Fibroblast of skin of scalp (primary cell): ENCODE measurements at regions not wholly inside any gene's neighbourhood (a gene's known extent, or its start where the extent isn't known, plus 50 kb on each side); places are given as distances from the start of the nearest gene placed in this dataset.

Experiments used
- DNase-seq: peaks from one replicate; pipeline ENCODE4 v3.0.0-alpha.2; 2013

DNA sequence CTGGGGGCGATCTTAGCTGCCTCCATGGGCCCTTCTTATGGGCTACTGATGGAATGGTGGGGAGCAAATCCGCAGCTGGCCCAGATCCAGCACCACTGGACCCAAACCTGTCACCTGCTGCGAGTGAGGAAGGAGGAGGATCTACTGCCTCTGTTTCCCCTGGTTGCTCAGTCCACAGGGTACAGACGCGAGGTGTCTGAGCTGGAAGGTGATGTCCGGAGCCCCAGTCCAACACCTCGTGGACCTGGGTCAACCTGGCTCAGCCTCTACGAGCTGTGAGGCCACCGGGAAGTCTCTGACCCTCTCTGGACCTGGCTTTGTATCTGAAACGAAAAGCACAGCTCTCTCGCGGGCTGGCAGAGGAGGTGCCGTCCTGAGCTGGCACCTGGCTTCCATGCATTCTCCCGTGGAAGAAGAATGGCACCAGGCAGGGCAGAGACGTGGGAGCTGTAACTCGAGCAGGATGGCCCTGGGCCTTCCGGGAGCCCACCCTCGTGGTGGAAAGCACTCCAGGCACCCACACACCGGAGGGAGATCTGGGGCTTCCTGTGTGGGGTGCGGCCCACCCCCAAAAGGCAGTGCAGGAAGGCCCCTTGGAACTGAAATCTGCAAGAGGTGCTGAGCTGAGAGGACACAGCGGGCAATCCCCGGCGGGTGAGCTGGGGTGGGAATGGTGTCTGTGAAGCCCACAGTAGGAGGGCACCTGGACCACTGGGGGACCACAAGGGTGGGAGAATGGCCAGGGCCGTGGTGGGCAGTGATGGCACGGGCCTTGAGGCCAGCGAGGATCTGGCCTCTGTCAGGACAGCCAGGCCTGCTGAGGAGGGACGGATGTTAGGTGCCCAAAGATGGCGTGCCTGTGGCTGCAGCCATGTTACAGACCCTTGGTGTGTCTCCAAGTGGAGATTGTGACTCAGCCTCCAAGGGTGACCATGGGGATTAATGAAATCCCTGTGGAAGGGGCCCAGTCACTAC lies 133.4 kb downstream of the OLFM1 start:
- DNase-seq: no peak

GRCh38 chr9:135221576-135221950 lies 134.1 kb downstream of the OLFM1 start:
- no peak for DNase-seq

DNA sequence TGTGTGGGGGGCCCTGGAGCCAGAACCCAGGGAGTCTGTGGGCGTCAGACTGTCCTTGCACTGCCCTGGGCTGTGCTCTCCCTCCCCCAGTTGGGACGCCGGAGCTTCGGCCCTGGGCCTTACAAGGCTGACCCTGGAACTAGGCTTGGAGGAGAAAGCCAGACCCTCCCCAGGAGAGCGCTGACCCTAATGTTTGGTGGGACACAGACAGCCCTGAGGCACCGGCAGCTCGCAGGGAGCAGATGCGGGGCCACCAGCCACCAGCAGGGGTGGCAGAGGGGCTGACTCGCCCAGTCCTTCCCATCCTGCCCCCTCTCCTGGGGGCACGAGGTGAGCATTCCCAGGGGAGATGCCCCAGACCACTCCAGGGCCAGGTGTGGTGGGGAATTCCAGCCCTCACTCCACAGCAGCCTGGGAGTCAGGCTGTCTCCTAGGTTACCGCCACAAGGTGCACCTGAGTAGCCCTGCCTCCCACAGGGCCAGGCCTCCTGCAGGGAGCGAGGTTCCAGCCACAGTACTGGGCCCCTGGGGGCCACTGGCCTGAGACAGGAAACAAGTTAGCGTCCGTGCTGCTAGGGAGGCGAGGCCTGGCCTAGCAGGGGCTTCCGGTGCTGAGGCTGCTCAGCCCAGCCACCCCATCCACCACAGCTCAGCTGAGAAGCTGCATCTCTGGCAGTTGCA lies 134.6 kb downstream of the OLFM1 start:
- no peak for DNase-seq

DNA sequence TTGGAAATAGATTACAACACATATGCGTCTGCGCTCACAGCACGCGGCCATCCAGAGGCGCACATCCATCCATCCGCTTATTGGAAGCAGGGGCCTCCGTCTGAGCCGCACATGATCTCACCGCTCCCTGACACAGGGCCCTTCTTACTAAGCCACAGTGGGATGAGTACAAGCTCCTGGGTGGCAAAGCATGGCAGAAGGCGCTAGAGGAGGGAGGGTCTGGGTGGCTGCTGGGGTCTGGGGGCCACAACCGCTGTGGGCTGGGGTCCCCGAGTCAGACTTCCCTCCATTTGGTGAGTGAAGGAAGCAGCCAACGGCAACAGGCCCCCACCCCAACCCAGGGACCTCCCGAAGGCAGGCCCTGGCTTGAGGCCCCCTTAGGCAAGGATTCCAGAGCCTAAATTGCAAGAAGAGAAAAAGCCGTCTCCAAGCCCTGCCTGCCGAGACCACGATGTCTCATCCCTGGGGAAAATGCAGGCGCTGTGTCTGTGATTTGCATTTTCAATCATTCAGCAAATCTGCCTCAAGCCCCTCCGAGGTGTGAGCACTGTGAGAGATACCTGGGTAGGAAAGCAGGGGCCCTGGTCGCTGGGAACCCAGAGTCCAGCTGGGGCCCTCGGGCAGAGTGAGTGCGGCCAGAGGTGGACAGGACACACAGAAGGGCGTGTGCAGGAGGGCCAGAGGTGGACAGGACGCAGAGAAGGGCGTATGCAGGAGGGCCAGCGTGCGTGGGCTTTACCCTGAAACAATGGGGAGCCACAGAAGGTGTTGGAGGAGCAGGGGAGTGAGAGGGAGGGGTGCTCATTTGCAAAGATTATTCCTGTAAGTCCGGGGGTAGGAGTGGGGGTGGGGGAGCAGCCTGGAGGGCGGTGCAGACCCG lies 135.7 kb downstream of the OLFM1 start:
- DNase-seq: no peak

- DNase-seq: no peak
Observed at GRCh38 chr9:135223831-135224230, 136.4 kb downstream of the OLFM1 start.

DNA sequence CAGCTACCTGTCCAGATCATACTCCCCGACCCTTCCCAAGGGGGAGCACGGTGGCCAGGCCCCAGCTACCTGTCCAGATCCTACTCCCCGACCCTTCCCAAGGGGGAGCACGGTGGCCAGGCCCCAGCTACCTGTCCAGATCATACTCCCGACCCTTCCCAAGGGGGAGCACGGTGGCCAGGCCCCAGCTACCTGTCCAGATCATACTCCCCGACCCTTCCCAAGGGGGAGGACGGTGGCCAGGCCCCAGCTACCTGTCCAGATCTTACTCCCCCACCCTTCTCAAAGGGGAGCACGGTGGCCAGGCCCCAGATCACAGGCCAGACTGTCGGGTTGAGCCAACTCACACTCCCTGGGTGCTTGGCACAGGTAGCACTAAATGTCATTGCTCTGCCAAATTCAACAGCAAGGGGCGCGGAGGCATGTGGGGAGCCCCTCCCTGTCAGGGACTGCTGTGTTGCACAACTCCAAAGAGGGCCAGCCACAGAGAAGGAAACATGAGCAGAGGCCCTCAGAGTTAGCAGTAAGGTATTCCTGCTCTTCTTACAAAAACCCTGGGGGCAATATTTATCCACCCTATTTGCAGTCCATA lies 136.9 kb downstream of the OLFM1 start:
- no peak for DNase-seq

DNA sequence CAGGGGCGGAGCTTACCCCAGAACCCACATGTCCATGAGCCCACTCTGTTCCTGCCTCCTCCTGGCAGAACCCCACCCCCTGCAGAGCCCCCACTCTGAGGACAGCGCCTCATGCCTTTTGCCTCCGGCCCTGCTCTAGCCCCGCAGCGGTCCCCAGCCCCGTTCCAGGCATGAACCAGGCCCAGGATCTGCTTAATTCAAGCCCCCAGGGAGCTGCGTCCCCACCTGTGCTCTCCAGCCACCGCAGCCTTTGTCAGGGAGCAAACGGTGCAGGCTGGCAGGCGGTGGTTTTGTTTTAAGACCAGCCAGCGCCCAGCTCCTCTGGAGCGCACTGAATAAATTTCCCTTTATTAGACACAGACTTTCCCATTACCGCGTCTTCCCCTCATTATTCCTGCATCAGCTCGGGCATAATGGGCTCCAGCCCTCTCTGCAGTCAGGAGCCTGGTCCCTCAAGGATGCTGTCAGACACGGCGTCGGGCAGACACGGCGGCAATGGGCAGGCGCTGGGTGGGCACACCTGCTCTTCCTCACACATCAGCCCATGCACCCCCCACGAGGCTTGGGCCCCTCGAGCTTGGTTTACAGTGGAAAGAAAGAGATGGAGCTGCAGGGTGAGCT lies 137.6 kb downstream of the OLFM1 start:
- no peak for DNase-seq

- DNase-seq: no peak
Observed at GRCh38 chr9:135225619-135226228, 138.3 kb downstream of the OLFM1 start.

DNA sequence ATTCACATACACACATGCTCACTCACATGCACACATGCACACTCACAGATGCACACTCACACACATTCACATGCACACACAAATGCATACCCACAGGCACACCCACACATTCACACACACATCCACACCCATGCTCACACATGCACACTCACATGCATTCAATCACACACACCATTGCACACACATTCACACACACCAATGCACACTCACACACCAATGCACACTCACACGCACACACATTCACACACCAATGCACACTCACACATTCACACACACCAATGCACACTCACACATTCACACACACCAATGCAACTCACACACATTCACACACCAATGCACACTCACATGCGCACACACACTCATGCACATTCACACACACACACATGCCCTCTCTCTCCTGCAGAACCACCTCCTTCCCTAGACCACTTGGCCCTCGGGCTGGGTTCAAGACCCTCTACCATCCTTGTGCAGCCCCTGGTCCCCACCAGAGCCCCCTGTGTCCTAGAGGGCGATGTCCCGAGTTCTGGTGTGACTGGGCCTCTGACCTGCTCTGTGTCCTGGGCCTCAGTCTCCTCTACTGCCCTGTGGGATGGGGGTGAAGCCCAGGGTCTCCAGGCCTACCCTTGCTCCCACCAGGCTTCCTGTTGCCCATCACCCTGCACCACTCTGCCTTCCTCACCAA lies 139.0 kb downstream of the OLFM1 start:
- no peak for DNase-seq

DNA sequence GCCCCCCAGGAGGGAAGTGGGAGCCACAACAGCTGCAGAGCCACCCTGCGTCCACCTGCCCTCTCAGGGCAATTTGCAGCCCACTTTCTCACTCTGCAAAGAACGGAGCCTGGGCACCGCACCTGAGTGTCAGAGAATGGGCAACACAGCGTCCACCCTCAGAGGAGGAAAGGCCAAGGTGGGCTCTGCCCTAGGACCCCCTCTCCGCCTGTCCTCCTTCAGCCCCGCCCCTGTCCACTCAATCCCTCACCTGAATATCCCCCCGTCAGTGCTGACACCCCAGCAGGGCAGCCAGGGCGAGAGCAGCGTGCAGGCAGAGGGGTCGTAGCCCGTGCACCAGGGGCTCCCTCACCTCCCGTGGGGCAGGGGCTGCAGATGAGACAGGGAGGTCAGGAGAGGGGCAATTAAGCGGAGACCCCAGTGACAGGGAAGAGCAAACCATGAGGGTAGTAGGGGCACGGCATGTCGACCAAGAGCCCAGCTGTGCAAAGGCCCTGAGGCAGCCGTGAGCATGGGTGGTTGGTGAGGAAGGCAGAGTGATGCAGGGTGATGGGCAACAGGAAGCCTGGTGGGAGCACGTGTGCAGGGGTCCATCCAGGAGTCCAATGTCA lies 140.3 kb downstream of the OLFM1 start:
- DNase-seq: no peak

DNA sequence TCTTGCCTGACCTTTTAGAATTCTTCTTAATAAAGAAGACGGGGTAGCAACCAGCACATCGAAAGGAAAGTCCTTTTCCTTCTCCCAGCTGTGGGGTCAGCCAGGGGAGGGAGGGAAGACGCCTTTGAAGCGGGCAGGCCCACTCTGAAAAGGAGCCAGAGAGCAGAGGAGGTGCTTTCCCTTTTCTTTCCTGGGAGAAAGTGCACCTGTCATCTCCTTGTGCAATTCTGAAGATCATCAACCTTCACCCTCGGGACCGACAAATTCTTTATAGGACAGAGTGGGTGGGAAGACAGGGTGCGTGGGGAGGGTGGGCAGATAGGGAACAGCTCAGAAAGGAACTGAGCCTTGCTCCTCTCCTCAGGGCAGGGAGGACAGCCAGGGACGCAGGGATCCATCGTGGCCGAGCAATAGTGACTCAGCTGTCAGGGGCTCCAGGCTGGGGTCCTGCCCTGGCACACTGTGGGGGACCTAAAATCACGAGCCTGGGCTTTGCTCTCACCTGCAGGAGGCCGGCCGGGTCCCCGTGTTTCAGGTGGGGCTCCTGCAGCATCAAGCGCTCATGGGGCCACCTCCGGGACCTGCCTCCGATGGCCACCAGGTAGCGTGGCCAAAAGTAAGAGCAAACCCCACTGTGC lies 141.0 kb downstream of the OLFM1 start:
- DNase-seq: no peak

DNA sequence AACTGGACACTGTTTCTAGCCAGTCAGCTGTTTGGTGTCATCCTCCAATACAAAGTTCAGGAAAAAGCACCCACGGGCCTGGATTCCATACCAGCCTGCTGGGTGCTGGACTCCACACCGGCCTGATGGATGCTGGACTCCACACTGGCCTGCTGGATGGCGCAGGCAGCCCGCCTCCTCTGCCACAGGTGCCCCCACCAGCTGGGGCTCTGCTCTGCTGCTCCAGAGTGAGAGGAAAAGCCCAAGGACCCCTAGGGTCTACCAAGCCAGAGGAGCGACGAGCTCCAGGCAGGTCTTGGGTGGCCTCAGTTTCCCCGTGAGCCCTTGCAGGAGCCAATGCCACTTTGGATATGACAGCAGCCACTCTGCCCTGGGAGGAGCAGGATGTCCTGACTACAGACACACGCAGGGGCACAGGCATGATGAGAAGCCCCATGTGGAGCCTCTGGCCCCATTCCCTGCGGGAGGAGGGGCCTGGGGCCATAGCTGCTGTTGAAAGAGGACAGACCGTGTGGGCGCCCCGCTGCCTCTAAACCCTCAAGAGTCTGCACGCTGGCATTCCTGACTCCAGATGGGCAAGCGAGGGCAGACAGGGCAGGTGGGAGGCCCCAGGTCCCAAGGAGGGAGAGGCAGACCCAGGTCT lies 141.6 kb downstream of the OLFM1 start:
- DNase-seq: no peak

GRCh38 chr9:135229701-135230385 lies 142.4 kb downstream of the OLFM1 start:
- no peak for DNase-seq

GRCh38 chr9:135230386-135230765 lies 142.9 kb downstream of the OLFM1 start:
- no peak for DNase-seq

- no peak for DNase-seq
Observed at GRCh38 chr9:135230817-135231520, 143.5 kb downstream of the OLFM1 start.

GRCh38 chr9:135239100-135239768 lies 151.8 kb downstream of the OLFM1 start:
- DNase-seq: no peak

DNA sequence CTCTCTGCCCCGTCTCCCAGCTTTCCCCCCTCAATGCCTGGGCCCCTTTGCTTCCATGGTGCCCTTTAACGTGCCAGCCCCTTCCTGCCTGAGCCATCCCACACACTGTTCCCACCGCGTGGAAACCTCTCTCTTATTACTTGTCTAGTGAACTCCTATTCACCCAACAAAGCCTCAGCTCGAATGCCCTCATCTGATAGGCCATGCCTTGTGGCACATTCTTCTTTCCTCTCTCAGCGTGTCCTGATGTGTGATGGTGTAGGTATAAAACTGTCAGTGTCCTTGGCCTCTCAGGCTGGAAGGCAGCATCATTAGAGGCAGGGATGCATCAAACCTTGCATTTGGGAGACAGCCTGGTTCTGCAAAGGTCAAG lies 152.3 kb downstream of the OLFM1 start:
- no peak for DNase-seq

- no peak for DNase-seq
Observed at GRCh38 chr9:135240222-135240621, 152.8 kb downstream of the OLFM1 start.
